Endothelial cell of umbilical vein (primary cell): ENCODE measurements at regions not wholly inside any gene's neighbourhood (a gene's known extent, or its start where the extent isn't known, plus 50 kb on each side); places are given as distances from the start of the nearest gene placed in this dataset.

ENCODE experiments used
- BruUV-seq: library from RNA; stranded (reverse); fragments of 400-500 nt; replicated peaks from 2 replicates; lab custom pipeline; 2021; lab: Mats Ljungman, UMichigan
- CTCF ChIA-PET: fragments of 300-600, 350-600 bp; sonication (Branson Sonifier 250); formaldehyde crosslinking; loops from one replicate; lab custom pipeline; 2021; ENCODE audit warnings: antibody characterized with exemption, inconsistent platforms; lab: Charles Lee
- POLR2A ChIA-PET: fragments of 300-600, 350-600 bp; sonication (Branson Sonifier 250); formaldehyde crosslinking; loops from one replicate; lab custom pipeline; 2021; ENCODE audit warnings: antibody characterized with exemption, inconsistent platforms; lab: Charles Lee
- DNase-seq: peaks from one replicate; pipeline ENCODE4 v3.0.0-alpha.2; 2011; ENCODE audit warnings: low read depth, low spot score
- FAIRE-seq: peaks from 2 replicates; lab custom pipeline; 2011; peaks lifted over from hg19 to GRCh38; lab: Jason Lieb, UNC
- H2AFZ ChIP-seq: 2 replicates; pipeline ENCODE4 v1.6.0; 2012; ENCODE audit warnings: low read depth, low read length, control low read depth, inconsistent platforms
- H3K27ac ChIP-seq: 2 replicates; pipeline ENCODE4 v1.5.1; 2011; ENCODE audit warnings: low read depth, mild to moderate bottlenecking, control low read depth, low read length, moderate library complexity; ENCODE audit not compliant: insufficient read depth
- H3K27me3 ChIP-seq, 2 experiments: 2 replicates each; pipeline versions ENCODE4 v1.6.0 to v1.6.1; 2011; ENCODE audit warnings: low read length in 2 of 2, mixed read lengths in 1 of 2; ENCODE audit not compliant: control insufficient read depth in 2 of 2, insufficient read depth in 2 of 2
- H3K36me3 ChIP-seq, 2 experiments: 2 replicates in 1 of 2; 3 replicates in 1 of 2; pipeline ENCODE4 v1.5.1; 2011; ENCODE audit warnings: low read length in 2 of 2, mild to moderate bottlenecking in 1 of 2, moderate library complexity in 1 of 2; ENCODE audit not compliant: control insufficient read depth in 2 of 2, insufficient read depth in 2 of 2; ENCODE audit errors: extremely low read depth in 1 of 2
- H3K4me1 ChIP-seq: 3 replicates; pipeline ENCODE4 v1.5.1; 2011; ENCODE audit warnings: mild to moderate bottlenecking, low read length; ENCODE audit not compliant: control insufficient read depth, insufficient read depth; ENCODE audit errors: extremely low read depth
- H3K4me2 ChIP-seq: 2 replicates; pipeline ENCODE4 v1.6.1; 2011; ENCODE audit warnings: low read length, control low read depth, mixed read lengths; ENCODE audit not compliant: insufficient read depth
- H3K4me3 ChIP-seq, 3 experiments: fragments of 200-600 bp in 1 of 3; sonication (generic), shearing (Covaris generic) in 1 of 3; replicated peaks in 1 of 3; 2 replicates each; pipeline ENCODE4 v1.5.1; 2011 to 2016; ENCODE audit warnings: control low read depth in 3 of 3, low read length in 3 of 3, mild to moderate bottlenecking in 2 of 3, inconsistent platforms in 1 of 3, low read depth in 1 of 3, moderate library complexity in 1 of 3; ENCODE audit not compliant: insufficient read depth in 1 of 3
- H3K79me2 ChIP-seq: 2 replicates; pipeline ENCODE4 v1.6.0; 2012; ENCODE audit warnings: low read length, inconsistent platforms; ENCODE audit not compliant: control insufficient read depth, insufficient read depth
- H3K9ac ChIP-seq: replicated peaks from 2 replicates; pipeline ENCODE3; 2011; ENCODE audit warnings: low read length, control low read depth; ENCODE audit not compliant: insufficient read depth; ENCODE audit errors: extremely low read depth
- H3K9me1 ChIP-seq: replicated peaks from 3 replicates; pipeline ENCODE4 v1.6.0; 2011; ENCODE audit warnings: mild to moderate bottlenecking, low read length; ENCODE audit not compliant: control insufficient read depth, insufficient read depth; ENCODE audit errors: extremely low read depth
- H3K9me3 ChIP-seq: replicated peaks from 2 replicates; pipeline ENCODE4 v1.5.1; 2012; ENCODE audit warnings: low read length, inconsistent platforms; ENCODE audit not compliant: control insufficient read depth, insufficient read depth
- H4K20me1 ChIP-seq: replicated peaks from 2 replicates; pipeline ENCODE3; 2011; ENCODE audit warnings: mild to moderate bottlenecking, low read length; ENCODE audit not compliant: control insufficient read depth, insufficient read depth; ENCODE audit errors: extremely low read depth
- EZH2 ChIP-seq: IDR thresholded peaks from 2 replicates; pipeline ENCODE4 v1.6.1; 2012; ENCODE audit warnings: borderline replicate concordance, low read depth, mild to moderate bottlenecking, moderate library complexity, low read length, inconsistent platforms; ENCODE audit not compliant: severe bottlenecking
- FOS ChIP-seq: IDR thresholded peaks from 2 replicates; pipeline ENCODE4 v1.6.1; 2011; ENCODE audit warnings: mild to moderate bottlenecking, low read length, moderate library complexity, borderline replicate concordance; ENCODE audit not compliant: insufficient read depth
- GATA2 ChIP-seq: IDR thresholded peaks from 2 replicates; pipeline ENCODE4 v1.7.0; 2011; ENCODE audit warnings: low read depth, mild to moderate bottlenecking, moderate library complexity, mixed read lengths, low read length; ENCODE audit not compliant: insufficient read length, insufficient read depth
- JUN ChIP-seq: IDR thresholded peaks from 2 replicates; pipeline ENCODE4 v1.6.1; 2011; ENCODE audit warnings: borderline replicate concordance, low read depth; ENCODE audit not compliant: insufficient read length, insufficient read depth
- MAX ChIP-seq: IDR thresholded peaks from 2 replicates; pipeline ENCODE4 v1.6.1; 2011; ENCODE audit not compliant: insufficient read depth, insufficient read length
- MYC ChIP-seq: IDR thresholded peaks from one replicate; pipeline ENCODE4 v1.6.1; 2011; ENCODE audit warnings: mild to moderate bottlenecking, low read depth, low read length
- POLR2A ChIP-seq: IDR thresholded peaks from 2 replicates; pipeline ENCODE4 v1.6.1; 2012; ENCODE audit warnings: low read depth, mild to moderate bottlenecking, control low read depth, low read length
- POLR2AphosphoS5 ChIP-seq: IDR thresholded peaks from 2 replicates; pipeline ENCODE4 v1.6.1; 2012; ENCODE audit warnings: low read depth, mild to moderate bottlenecking, control low read depth, low read length, moderate library complexity; ENCODE audit not compliant: insufficient read depth
- dilution Hi-C: fragments of 300-500 bp; cut with MboI; formaldehyde crosslinking; loops from one replicate; pipeline ENCODE4 v1.15.0; 2019; ENCODE audit warnings: low sequenced_read_pairs; ENCODE audit not compliant: extremely low pct_ligation_motif_present
- intact Hi-C: fragments of 100-400 bp; cut with micrococcal nuclease; formaldehyde crosslinking; loops from one replicate; pipeline ENCODE4 v1.10.0; 2022
- TF ChIP-seq, protein P1 (sequence below), 2 donors: IDR thresholded peaks; 1 replicate in 1 of 2; 2 replicates in 1 of 2; pipeline ENCODE4 v1.5.1; 2011; ENCODE audit warnings: low read length in 2 of 2, mild to moderate bottlenecking in 2 of 2, moderate library complexity in 2 of 2, control low read depth in 1 of 2, inconsistent platforms in 1 of 2, low read depth in 1 of 2; ENCODE audit not compliant: insufficient read depth in 1 of 2; ENCODE audit errors: extremely low read depth in 1 of 2

GRCh38 chr12:58163021-58163420, 221.7 kb downstream of the ATP23 start:
- Histone ChIP-seq H3K9ac (no peak overlapping the region), H3K4me2 (no peak overlapping the region), H3K36me3 (no peaks in the 10 kb centered on the region), H2AFZ (no peak overlapping the region), H3K4me3 (no peak overlapping the region), H3K4me1 (no peaks in the 10 kb centered on the region), H3K9me1 (no peaks in the 10 kb centered on the region), H3K27me3 (peaks cover 0 to 2% of the 10 kb centered on the region in 2 experiments), H3K79me2 (no peaks in the 10 kb centered on the region), H3K9me3 (no peaks in the 10 kb centered on the region), H3K27ac (no peak overlapping the region), H4K20me1 (no peaks in the 10 kb centered on the region)
- ChIA-PET CTCF (interaction anchor here (1.5 kb wide), 1 partner anchor 13 kb away, joined by 4 read pairs; no protein-coding TSS in a partner anchor), POLR2A (no interaction called here)
- dilution Hi-C loops: no loop called here
- no peak for DNase-seq
- intact Hi-C loops: no loop called here
- TF ChIP-seq MYC (no peak), MAX (no peak), EZH2 (no peak), FOS (no peak), GATA2 (no peak), POLR2AphosphoS5 (no peak), POLR2A (no peak), JUN (no peak)
- TF ChIP-seq, protein P1, sequence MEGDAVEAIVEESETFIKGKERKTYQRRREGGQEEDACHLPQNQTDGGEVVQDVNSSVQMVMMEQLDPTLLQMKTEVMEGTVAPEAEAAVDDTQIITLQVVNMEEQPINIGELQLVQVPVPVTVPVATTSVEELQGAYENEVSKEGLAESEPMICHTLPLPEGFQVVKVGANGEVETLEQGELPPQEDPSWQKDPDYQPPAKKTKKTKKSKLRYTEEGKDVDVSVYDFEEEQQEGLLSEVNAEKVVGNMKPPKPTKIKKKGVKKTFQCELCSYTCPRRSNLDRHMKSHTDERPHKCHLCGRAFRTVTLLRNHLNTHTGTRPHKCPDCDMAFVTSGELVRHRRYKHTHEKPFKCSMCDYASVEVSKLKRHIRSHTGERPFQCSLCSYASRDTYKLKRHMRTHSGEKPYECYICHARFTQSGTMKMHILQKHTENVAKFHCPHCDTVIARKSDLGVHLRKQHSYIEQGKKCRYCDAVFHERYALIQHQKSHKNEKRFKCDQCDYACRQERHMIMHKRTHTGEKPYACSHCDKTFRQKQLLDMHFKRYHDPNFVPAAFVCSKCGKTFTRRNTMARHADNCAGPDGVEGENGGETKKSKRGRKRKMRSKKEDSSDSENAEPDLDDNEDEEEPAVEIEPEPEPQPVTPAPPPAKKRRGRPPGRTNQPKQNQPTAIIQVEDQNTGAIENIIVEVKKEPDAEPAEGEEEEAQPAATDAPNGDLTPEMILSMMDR (IDR thresholded peaks at IDR 0.05; ENCODE audit: extremely low read depth in 1 of 2, insufficient read depth in 1 of 2, low read depth in 1 of 2, low read length in 2 of 2): no peak
- BruUV-seq: no TSS peak
- no peak for FAIRE-seq
